HEK293T (cell line): ENCODE measurements at regions not wholly inside any gene's neighbourhood (a gene's known extent, or its start where the extent isn't known, plus 50 kb on each side); places are given as distances from the start of the nearest gene placed in this dataset.
"Not testable (repeated sequence)": the region's sequence is repeated elsewhere in the genome, so short reads cannot be mapped to it uniquely, and the experiment has no call there.

Experiments used
- BHLHE40 ChIP-seq: fragments of 450-650 bp; IDR thresholded peaks from 2 replicates; pipeline ENCODE4 v1.6.1; 2016; ENCODE audit warnings: mild to moderate bottlenecking, moderate library complexity, borderline replicate concordance
- FOXA1 ChIP-seq: fragments of 450-650 bp; IDR thresholded peaks from 2 replicates; pipeline ENCODE4 v1.6.1; 2016; ENCODE audit warnings: mild to moderate bottlenecking
- FOXM1 ChIP-seq: fragments of 450-650 bp; IDR thresholded peaks from 2 replicates; pipeline ENCODE4 v1.6.1; 2017; ENCODE audit warnings: mild to moderate bottlenecking, borderline replicate concordance
- L3MBTL2 ChIP-seq: fragments of 450-650 bp; conservative IDR thresholded peaks from 2 replicates; pipeline ENCODE4 v1.6.1; 2016; ENCODE audit warnings: mild to moderate bottlenecking
- LEF1 ChIP-seq: fragments of 450-650 bp; IDR thresholded peaks from 2 replicates; pipeline ENCODE4 v1.6.1; 2017; ENCODE audit warnings: mild to moderate bottlenecking, borderline replicate concordance
- PKNOX1 ChIP-seq: fragments of 450-650 bp; IDR thresholded peaks from 2 replicates; pipeline ENCODE4 v1.6.1; 2016
- SP1 ChIP-seq: fragments of 450-650 bp; IDR thresholded peaks from 2 replicates; pipeline ENCODE4 v1.6.1; 2017
- SUZ12 ChIP-seq: fragments of 450-650 bp; IDR thresholded peaks from 2 replicates; pipeline ENCODE4 v1.6.1; 2016; ENCODE audit warnings: mild to moderate bottlenecking
- ZNF384 ChIP-seq: fragments of 450-650 bp; IDR thresholded peaks from 2 replicates; pipeline ENCODE4 v1.6.1; 2016

- not testable (repeated sequence) for TF ChIP-seq FOXM1, SP1, SUZ12, ZNF384, BHLHE40, LEF1, L3MBTL2, PKNOX1, FOXA1
These were observed 249.7 kb downstream of the TMEM121 start for GRCh38 chr14:105776112-105776511.
